ENCODE measurements at regions not wholly inside any gene's neighbourhood (a gene's known extent, or its start where the extent isn't known, plus 50 kb on each side); places are given as distances from the start of the nearest gene placed in this dataset.

GRCh38 chr14:95979339-95980042 lies 59.7 kb upstream of the C14orf132 start:
- DNase-seq: peak; percentile 25

GRCh38 chr14:95980402-95980801 lies 58.8 kb upstream of the C14orf132 start:
- no peak for DNase-seq

- DNase-seq: no peak
Observed at GRCh38 chr14:95981965-95982364, 57.2 kb upstream of the C14orf132 start.

GRCh38 chr14:95984206-95984605 lies 55.0 kb upstream of the C14orf132 start:
- DNase-seq: no peak
